HG02588 (cell line): ENCODE measurements at regions not wholly inside any gene's neighbourhood (a gene's known extent, or its start where the extent isn't known, plus 50 kb on each side); places are given as distances from the start of the nearest gene placed in this dataset.
"Not testable (repeated sequence)": the region's sequence is repeated elsewhere in the genome, so short reads cannot be mapped to it uniquely, and the experiment has no call there.

Experiments
- ATAC-seq: cut with Tn5 transposase; IDR thresholded peaks from one replicate; pipeline ENCODE4 v1.9.1; 2021; ENCODE audit warnings: mild to moderate bottlenecking, moderate library complexity; ENCODE audit not compliant: unreplicated experiment

DNA sequence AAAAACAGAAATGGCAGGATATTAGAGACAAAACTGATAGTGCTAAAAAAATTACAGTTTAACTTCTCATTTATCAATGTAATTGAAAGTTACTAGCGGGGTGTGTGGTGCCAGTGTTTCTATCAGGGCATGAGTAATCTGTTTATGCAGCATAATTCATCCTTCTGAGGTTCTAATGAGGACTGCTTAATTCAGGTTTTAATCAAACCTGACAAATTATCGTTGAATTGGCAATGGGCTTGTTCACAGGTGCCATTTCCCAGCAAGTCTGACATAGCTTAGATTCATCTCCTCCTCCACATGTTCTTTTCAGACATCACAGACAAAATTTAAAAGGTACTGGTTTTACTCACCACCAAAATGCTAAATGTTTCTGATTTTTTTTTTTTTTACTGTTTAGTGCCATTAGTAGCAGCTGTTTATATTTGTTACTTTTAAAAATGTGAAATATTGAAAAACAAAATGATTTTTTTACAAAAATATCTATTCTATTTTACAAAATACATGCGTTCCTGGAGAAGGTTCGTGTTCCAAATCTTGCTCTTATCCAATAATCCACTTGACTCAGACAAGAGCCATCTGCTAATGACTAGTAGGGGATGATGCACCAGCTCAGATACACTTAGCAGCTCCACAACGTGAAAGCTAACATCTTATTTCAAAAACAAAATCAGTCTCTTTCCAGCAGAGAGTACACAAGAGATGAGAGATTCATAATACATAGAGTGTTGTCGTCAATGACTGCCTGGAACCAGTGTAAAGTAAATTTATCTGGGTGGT is 447.7 kb upstream of the DPPA4 start:
- no peak for ATAC-seq

DNA sequence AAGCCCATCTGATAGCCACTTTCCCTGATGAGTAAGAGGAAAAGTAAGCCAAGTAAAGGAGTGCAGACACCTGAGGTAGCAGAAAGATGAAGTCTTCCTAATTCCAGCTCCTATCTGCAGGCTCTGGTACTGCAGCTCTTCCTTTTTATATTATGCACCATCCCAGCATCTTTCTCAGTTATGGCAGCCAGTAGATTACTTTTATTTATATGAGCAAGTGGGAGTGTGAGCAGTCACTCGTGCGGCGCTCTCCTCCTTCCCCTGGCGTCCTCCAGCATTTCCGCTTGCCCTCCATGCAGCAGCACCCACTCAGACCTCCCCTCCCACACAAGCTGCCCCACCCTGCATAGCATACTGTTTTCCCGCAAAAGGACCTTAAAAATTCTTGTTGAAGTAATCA is 465.9 kb upstream of the DPPA4 start:
- no peak for ATAC-seq

DNA sequence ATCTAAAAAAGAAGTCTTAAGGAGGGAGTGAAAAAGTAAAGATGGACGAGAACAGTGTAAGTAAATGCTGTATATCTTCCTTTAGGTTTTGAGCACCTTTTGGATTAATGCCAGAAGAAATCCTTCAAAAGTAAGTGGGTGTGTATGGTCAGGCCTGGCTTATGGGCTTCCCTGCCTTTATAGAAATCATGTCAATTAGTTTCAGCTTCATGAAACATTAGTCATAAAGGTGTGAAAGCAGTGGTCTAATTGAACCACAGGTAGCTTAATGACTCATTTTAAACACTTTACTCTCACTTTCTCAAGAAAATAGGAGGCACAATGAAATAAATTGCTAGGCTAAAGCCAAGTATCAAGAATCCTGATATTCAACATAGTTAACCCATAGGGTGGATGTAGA is 467.4 kb upstream of the DPPA4 start:
- no peak for ATAC-seq

GRCh38 chr3:109806929-109807328 is 469.6 kb upstream of the DPPA4 start:
- no peak for ATAC-seq

DNA sequence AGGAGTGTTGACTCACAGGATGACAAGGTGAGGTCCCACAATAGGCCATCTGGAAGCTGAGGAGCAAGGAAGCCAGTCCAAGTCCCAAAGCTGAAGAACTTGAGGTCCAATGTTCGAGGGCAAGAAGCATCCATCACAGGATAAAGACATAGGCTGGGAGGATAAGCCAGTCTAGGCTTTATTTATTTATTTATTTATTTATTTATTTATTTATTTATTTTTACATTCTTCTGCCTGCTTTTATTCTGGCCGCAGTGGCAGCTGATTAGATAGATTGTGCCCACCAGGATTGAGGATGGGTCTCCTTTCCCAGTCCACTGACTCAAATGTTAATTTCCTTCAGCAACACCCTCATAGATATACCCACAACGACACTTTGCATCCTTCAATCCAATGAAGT is 472.2 kb upstream of the DPPA4 start:
- no peak for ATAC-seq

DNA sequence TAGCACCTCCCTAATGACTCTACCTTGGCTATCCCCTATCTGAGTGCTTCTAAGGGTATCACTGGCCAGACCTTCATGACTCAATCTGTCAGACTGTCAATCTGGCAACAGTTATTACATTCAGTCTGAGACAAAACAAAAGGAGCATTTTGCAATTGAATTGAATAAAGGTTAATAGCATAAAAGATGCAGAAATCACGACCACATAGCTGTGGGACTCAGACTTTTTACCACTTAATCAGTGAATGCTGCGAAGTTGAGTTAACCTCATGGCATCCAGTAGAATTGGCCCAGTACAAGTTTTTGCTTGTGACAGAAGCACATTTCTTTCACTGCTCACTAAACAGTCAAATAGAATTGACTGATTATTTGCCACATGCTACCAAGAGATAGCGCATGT is 480.7 kb upstream of the DPPA4 start:
- no peak for ATAC-seq

DNA sequence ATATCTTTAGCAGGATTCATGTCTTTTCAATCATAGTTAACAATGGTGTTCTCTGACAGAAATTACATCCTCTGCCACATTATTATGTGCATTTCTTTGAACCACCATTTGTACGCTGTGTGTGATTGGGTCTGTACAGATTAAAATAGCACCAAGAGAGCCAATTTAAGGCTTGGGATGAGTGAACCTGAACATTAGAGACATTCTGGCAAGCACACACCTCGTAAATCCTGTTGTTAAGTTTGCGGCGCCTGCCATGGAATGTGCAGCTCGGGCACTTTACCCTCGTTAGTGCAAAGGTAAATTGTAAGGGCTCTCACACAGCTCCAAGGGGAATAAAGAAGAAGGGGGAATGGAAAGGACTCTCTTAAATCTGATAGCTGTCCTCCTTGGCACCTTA is 482.4 kb upstream of the DPPA4 start:
- no peak for ATAC-seq

DNA sequence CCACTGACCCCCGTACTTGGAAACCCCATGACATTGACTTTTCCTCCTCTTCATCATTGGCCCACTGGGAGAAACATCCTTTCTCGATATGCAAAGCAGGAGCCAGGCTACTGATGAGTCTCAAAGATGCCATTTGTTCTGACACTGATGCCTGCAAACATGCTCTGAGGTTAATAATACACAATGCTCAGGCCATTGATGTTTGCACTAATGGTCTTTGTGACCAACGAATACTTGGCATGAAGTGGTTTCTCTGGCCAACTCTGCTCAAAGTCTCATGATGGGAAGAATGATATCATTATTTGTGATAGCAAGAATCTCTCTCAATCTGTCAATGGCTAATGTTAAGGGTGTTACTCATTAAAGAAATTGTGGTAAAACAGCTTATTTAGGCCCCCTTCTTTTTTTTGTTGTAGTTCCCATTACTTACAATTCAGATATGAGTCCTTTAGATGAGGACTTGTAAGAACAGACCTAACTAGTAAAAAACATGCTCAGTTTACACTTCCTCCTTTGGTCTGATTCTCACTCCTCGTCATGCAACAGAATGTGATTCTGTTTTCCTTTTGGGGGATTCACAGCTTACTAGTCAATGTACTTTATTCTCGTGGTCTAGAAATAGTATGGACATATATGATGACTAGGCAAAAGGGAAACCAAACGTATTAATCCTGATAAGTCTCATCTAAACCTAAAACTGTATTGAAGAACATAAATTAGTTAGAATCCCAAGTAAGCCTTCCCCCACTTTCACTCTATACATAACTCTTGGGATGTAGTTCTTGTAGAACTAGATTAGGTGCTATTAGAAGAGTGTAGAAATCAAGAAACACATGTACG is 488.8 kb upstream of the DPPA4 start:
- no peak for ATAC-seq

DNA sequence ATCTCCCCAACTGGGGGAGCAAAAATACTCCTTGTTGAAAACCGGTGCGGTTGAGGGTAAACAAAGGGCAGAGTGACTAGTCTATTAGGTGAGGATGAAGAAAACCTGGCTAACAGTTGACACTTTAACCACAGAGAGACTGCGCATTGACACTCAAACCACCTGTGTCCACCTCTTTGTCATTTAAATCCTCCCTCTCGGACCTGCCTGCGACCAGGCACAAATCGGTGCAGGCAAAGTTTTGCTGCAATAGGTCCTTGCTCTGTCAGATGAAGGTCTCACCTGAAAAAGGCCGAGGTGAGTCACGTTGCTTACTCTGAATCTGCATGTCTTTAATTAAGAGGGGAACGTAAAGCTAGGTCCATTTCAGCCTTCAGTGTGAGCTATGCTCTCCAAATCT is 494.1 kb upstream of the DPPA4 start:
- ATAC-seq, result no peak

GRCh38 chr3:109835958-109836357 is 498.6 kb upstream of the DPPA4 start:
- no peak for ATAC-seq

DNA sequence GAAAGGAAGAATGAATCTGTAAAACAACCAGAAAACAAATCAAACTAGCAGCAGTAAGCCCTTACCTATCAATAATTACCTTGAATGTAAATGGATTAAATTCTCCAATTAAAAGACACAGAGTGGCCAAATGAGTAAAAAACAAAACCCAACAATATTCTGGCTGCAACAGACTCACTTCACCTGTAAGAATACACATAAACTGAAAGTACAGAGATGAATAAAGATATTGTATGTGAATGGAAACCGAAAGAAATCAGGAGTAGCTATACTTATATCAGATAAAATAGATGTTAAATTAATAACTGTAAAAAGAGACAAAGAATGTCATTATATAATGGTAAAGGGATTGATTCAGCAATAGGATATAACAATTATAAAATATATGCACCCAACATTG is 514.5 kb upstream of the DPPA4 start:
- ATAC-seq, result no peak

DNA sequence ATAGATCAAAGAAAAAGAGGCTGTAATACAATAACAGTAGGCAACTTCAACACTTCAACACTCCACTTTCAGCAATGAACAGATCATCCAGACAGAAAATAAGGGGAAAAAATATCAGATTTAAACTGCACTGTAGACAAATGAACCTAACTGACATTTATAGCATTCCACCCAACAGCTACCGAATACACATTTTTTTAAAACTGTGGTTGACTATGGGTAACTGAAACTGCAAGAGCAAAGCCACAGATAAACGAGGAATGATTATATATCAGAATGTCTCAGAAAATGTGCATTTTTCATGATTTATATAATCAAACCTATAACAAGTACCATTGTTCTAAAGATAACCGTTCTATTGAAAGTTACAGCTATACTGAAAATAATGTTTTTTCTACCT is 514.9 kb upstream of the DPPA4 start:
- no peak for ATAC-seq

- no peak for ATAC-seq
Measured at GRCh38 chr3:109853077-109853731, 515.9 kb upstream of the DPPA4 start.

GRCh38 chr3:109863701-109864100 is 526.4 kb upstream of the DPPA4 start:
- ATAC-seq, result no peak

DNA sequence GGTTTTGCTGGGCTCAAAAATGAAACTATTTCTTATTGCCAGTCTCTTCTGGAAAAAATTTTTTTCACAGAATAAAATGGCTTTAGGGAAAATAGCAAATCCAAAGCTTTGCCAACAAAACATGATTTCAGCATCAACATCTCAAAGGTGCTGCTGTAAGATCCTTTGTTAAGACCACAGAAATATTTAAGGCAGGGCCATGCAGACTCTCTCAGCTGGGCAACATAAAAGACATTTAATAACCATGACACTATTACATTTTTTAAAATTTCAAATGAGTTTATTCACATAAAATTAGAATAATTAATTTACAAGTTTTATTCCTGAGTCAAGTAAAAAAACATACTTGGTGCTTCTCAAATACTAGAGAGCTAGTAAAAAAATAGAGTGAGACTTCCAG is 527.1 kb upstream of the DPPA4 start:
- no peak for ATAC-seq

GRCh38 chr3:109869586-109869985 is 532.2 kb upstream of the DPPA4 start:
- ATAC-seq, result no peak

- no peak for ATAC-seq
Measured at GRCh38 chr3:109874896-109875708, 537.8 kb upstream of the DPPA4 start.

GRCh38 chr3:109877616-109878015 is 540.3 kb upstream of the DPPA4 start:
- ATAC-seq, result not testable (repeated sequence)

DNA sequence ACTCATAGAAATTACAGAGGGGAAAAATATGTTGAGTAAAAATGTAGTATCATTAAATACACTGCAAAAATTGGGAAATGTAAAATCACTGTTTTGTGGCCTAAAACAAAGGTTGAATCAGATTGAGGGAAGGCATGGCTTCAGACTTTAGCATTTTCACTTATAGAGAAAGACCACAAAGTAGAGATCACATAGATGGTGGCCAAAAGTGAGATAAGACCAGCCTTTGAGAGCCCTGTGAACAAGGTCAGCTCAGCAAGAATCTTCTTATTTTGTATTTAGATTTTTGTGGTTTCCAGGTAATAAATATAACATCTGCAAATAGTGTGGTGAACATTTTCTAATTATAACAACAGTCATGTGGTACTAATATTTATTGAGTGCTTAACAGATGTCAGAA is 544.8 kb upstream of the DPPA4 start:
- no peak for ATAC-seq

DNA sequence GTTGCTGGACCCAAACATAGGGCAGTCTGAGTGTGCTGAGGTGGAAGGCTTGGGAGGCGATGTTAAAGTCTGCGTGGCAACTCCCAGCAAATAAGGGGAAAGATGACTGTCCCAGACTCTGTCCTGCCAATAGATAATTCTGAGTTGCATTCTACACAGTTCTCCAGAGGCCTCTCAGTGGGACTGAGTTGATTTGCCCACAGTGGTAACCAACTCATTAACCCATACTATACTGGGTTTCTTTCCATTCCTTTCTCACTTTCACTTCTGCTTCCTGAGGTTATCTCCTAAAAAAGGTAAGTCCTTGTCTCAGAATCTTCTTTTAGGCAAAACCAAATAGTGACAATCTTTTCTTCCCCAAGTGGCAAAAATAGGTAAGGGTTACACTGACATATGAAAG is 549.9 kb upstream of the DPPA4 start:
- ATAC-seq, result no peak

DNA sequence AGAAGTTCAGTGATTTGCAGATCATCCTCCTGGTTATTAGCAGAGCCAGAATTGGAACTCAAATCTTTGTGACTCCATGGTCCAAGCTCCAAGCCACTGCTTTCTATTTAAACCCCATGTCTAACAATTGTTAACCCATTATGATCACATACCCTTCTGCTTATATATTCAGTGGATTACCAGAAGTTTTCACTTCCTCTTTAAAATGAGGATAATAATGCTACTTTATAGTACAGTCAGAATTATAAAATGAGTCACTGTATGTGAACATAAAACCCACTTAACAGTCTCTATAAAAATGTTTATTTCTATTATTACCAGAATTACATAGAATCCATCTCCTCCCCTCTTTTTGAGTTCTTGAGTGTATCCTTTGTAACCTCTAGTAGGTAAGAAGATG is 550.7 kb upstream of the DPPA4 start:
- no peak for ATAC-seq
